Transverse colon (tissue), 4 donors: ENCODE measurements at regions not wholly inside any gene's neighbourhood (a gene's known extent, or its start where the extent isn't known, plus 50 kb on each side); places are given as distances from the start of the nearest gene placed in this dataset.

Source experiments
- EP300 ChIP-seq: sonication (generic); formaldehyde crosslinking; IDR thresholded peaks from one replicate; pipeline ENCODE4 v1.6.1; 2017; ENCODE audit warnings: antibody characterized with exemption, low read depth
- POLR2A ChIP-seq: fragments of 450-650 bp; IDR thresholded peaks from one replicate; pipeline ENCODE4 v1.6.1; 2016; ENCODE audit warnings: antibody characterized with exemption, mild to moderate bottlenecking, moderate library complexity
- POLR2AphosphoS5 ChIP-seq, 3 donors: sonication (generic); formaldehyde crosslinking; IDR thresholded peaks; one replicate each; pipeline ENCODE4 v1.6.1; 2016; ENCODE audit warnings: antibody characterized with exemption in 3 of 3
- TF ChIP-seq, protein P1 (sequence below), 5 experiments: fragments of 200-600 bp in 3 of 5; fragments of 450-650 bp in 2 of 5; sonication (generic) in 3 of 5; IDR thresholded peaks; 1 replicate in 2 of 5; 2 replicates in 3 of 5; pipeline ENCODE4 v1.5.1; 2016 to 2017; ENCODE audit warnings: antibody characterized with exemption in 5 of 5, inconsistent platforms in 3 of 5, mild to moderate bottlenecking in 2 of 5, moderate library complexity in 1 of 5

DNA sequence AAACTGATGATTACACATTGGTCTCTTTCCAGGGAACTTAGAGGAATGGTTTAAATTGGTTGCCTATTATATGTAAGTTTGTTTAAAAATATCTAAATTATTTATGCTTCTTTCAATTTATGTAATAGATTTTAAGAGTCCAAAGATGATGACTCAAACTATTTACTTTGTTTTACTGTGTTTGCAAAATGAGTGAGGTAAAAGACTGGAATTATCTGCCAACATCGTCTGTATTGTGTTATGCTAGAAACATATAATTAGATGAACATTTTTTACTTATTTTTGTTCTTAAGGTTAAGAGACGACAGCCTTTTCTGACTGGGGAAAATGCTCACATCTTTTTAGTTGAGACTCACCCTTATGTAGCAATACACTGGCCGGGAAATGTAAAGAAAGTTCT, 51.1 kb upstream of the SYTL5 start:
- TF ChIP-seq, protein P1, sequence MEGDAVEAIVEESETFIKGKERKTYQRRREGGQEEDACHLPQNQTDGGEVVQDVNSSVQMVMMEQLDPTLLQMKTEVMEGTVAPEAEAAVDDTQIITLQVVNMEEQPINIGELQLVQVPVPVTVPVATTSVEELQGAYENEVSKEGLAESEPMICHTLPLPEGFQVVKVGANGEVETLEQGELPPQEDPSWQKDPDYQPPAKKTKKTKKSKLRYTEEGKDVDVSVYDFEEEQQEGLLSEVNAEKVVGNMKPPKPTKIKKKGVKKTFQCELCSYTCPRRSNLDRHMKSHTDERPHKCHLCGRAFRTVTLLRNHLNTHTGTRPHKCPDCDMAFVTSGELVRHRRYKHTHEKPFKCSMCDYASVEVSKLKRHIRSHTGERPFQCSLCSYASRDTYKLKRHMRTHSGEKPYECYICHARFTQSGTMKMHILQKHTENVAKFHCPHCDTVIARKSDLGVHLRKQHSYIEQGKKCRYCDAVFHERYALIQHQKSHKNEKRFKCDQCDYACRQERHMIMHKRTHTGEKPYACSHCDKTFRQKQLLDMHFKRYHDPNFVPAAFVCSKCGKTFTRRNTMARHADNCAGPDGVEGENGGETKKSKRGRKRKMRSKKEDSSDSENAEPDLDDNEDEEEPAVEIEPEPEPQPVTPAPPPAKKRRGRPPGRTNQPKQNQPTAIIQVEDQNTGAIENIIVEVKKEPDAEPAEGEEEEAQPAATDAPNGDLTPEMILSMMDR (IDR thresholded peaks at IDR 0.05), result no peak
- TF ChIP-seq POLR2A, result no peak
- no peak for TF ChIP-seq POLR2AphosphoS5 (IDR thresholded peaks at IDR 0.05)
- no peak for TF ChIP-seq EP300
